ENCODE measurements at regions not wholly inside any gene's neighbourhood (a gene's known extent, or its start where the extent isn't known, plus 50 kb on each side); places are given as distances from the start of the nearest gene placed in this dataset.

GRCh38 chr7:118298771-118299170 is 74.3 kb downstream of the ANKRD7 start:
- DNase-seq (ENCODE audit: low spot score): no peak

GRCh38 chr7:118300177-118300576 is 75.7 kb downstream of the ANKRD7 start:
- no peak for DNase-seq (ENCODE audit: low spot score)

GRCh38 chr7:118304100-118304499 is 79.6 kb downstream of the ANKRD7 start:
- no peak for DNase-seq (ENCODE audit: low spot score)

- DNase-seq (ENCODE audit: low spot score): no peak
Measured at GRCh38 chr7:118305671-118306070, 81.2 kb downstream of the ANKRD7 start.

GRCh38 chr7:118306771-118307170 is 82.3 kb downstream of the ANKRD7 start:
- no peak for DNase-seq (ENCODE audit: low spot score)

- DNase-seq (ENCODE audit: low spot score): no peak
Measured at GRCh38 chr7:118311121-118311836, 86.8 kb downstream of the ANKRD7 start.

- DNase-seq (ENCODE audit: low spot score): no peak
Measured at GRCh38 chr7:118312051-118312450, 87.5 kb downstream of the ANKRD7 start.

GRCh38 chr7:118312966-118313365 is 88.5 kb downstream of the ANKRD7 start:
- no peak for DNase-seq (ENCODE audit: low spot score)

GRCh38 chr7:118324790-118325449 is 100.4 kb downstream of the ANKRD7 start:
- no peak for DNase-seq (ENCODE audit: low spot score)

- DNase-seq (ENCODE audit: low spot score): no peak
Measured at GRCh38 chr7:118325450-118325808, 100.9 kb downstream of the ANKRD7 start.

- no peak for DNase-seq (ENCODE audit: low spot score)
Measured at GRCh38 chr7:118327174-118327573, 102.7 kb downstream of the ANKRD7 start.

- no peak for DNase-seq (ENCODE audit: low spot score)
Measured at GRCh38 chr7:118328505-118329211, 104.2 kb downstream of the ANKRD7 start.

- no peak for DNase-seq (ENCODE audit: low spot score)
Measured at GRCh38 chr7:118330388-118330787, 105.9 kb downstream of the ANKRD7 start.

GRCh38 chr7:118346748-118347147 is 122.2 kb downstream of the ANKRD7 start:
- DNase-seq (ENCODE audit: low spot score): no peak

GRCh38 chr7:118349604-118350003 is 125.1 kb downstream of the ANKRD7 start:
- DNase-seq (ENCODE audit: low spot score): no peak

- DNase-seq (ENCODE audit: low spot score): no peak
Measured at GRCh38 chr7:118350260-118350659, 125.8 kb downstream of the ANKRD7 start.

GRCh38 chr7:118352867-118353453 is 128.5 kb downstream of the ANKRD7 start:
- DNase-seq (ENCODE audit: low spot score): no peak

- no peak for DNase-seq (ENCODE audit: low spot score)
Measured at GRCh38 chr7:118366363-118366762, 141.9 kb downstream of the ANKRD7 start.

- no peak for DNase-seq (ENCODE audit: low spot score)
Measured at GRCh38 chr7:118368958-118369357, 144.5 kb downstream of the ANKRD7 start.

GRCh38 chr7:118369987-118370386 is 145.5 kb downstream of the ANKRD7 start:
- no peak for DNase-seq (ENCODE audit: low spot score)

GRCh38 chr7:118372530-118372929 is 148.0 kb downstream of the ANKRD7 start:
- no peak for DNase-seq (ENCODE audit: low spot score)

GRCh38 chr7:118389629-118390028 is 165.1 kb downstream of the ANKRD7 start:
- no peak for DNase-seq (ENCODE audit: low spot score)

GRCh38 chr7:118404211-118404610 is 179.7 kb downstream of the ANKRD7 start:
- no peak for DNase-seq (ENCODE audit: low spot score)

All from CD4-positive, alpha-beta T cell treated with Interleukin-2 at 100 ng/mL for 4 hours (primary cell).